ENCODE measurements at regions not wholly inside any gene's neighbourhood (a gene's known extent, or its start where the extent isn't known, plus 50 kb on each side); places are given as distances from the start of the nearest gene placed in this dataset.
A peak's percentile ranks its signal among the peaks of the same experiment; 100 is the strongest.
"Not testable (repeated sequence)": the region's sequence is repeated elsewhere in the genome, so short reads cannot be mapped to it uniquely, and the experiment has no call there.

GRCh38 chr2:195270466-195271039, 386.5 kb upstream of the SLC39A10 start:
- Histone ChIP-seq H3K27ac (ENCODE audit: low read length) (no peak overlapping the region), H3K4me3 (ENCODE audit: low read length) (no peak overlapping the region), H3K27me3 (ENCODE audit: control insufficient read depth, insufficient read depth, low read length) (no peaks in the 10 kb centered on the region), H3K9me3 (ENCODE audit: control insufficient read depth, insufficient read depth, low read length) (no peaks in the 10 kb centered on the region), H3K4me1 (ENCODE audit: control insufficient read depth, insufficient read depth, low read length) (no peaks in the 10 kb centered on the region), H3K36me3 (ENCODE audit: control insufficient read depth, insufficient read depth, low read length) (no peaks in the 10 kb centered on the region)
- no CpG with 5 or more reads among the region's 5 CpGs for WGBS (ENCODE audit: insufficient coverage, insufficient read length)
- DNase-seq (ENCODE audit: low read depth, low spot score): no peak

GRCh38 chr2:195269220-195269619, 387.8 kb upstream of the SLC39A10 start:
- H3K27ac ChIP-seq (ENCODE audit: low read length): no peak overlapping the region
- no peaks in the 10 kb centered on the region for H3K27me3 ChIP-seq (ENCODE audit: control insufficient read depth, insufficient read depth, low read length)
- no CpG with 5 or more reads among the region's 6 CpGs for WGBS (ENCODE audit: insufficient coverage, insufficient read length)
- H3K4me1 ChIP-seq (ENCODE audit: control insufficient read depth, insufficient read depth, low read length): no peaks in the 10 kb centered on the region
- no peak overlapping the region for H3K4me3 ChIP-seq (ENCODE audit: low read length)
- DNase-seq (ENCODE audit: low read depth, low spot score): no peak
- no peaks in the 10 kb centered on the region for H3K36me3 ChIP-seq (ENCODE audit: control insufficient read depth, insufficient read depth, low read length)
- no peaks in the 10 kb centered on the region for H3K9me3 ChIP-seq (ENCODE audit: control insufficient read depth, insufficient read depth, low read length)

DNA sequence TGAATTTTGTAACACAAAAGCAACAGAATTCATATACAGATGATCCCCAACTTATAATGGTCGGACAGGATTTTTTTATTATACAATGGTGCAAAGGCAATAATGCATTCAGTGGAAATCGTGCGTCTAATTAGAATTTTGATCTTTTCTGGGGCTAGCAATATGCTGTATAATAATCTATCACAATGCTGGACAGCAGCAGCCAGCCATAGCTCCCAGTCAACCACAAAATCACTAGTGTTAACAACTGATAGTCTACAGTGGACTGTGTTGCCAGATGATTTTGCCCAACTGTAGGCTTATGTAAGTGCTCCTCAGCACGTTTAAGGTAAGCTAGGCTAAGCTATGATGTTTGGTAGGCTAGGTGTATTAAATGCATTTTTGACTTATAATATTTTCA, 399.0 kb upstream of the SLC39A10 start:
- Histone ChIP-seq H3K27ac (ENCODE audit: low read length) (no peak overlapping the region), H3K4me3 (ENCODE audit: low read length) (no peak overlapping the region), H3K27me3 (ENCODE audit: control insufficient read depth, insufficient read depth, low read length) (no peaks in the 10 kb centered on the region), H3K36me3 (ENCODE audit: control insufficient read depth, insufficient read depth, low read length) (no peaks in the 10 kb centered on the region), H3K9me3 (ENCODE audit: control insufficient read depth, insufficient read depth, low read length) (no peaks in the 10 kb centered on the region), H3K4me1 (ENCODE audit: control insufficient read depth, insufficient read depth, low read length) (no peaks in the 10 kb centered on the region)
- DNase-seq (ENCODE audit: low read depth, low spot score): no peak
- no CpG with 5 or more reads among the region's 4 CpGs for WGBS (ENCODE audit: insufficient coverage, insufficient read length)

- WGBS (ENCODE audit: insufficient coverage, insufficient read length): no CpG with 5 or more reads among the region's 3 CpGs
- Histone ChIP-seq H3K4me1 (ENCODE audit: control insufficient read depth, insufficient read depth, low read length) (no peaks in the 10 kb centered on the region), H3K27ac (ENCODE audit: low read length) (no peak overlapping the region), H3K36me3 (ENCODE audit: control insufficient read depth, insufficient read depth, low read length) (no peaks in the 10 kb centered on the region), H3K4me3 (ENCODE audit: low read length) (no peak overlapping the region), H3K27me3 (ENCODE audit: control insufficient read depth, insufficient read depth, low read length) (no peaks in the 10 kb centered on the region), H3K9me3 (ENCODE audit: control insufficient read depth, insufficient read depth, low read length) (no peaks in the 10 kb centered on the region)
- peak; percentile 22 for DNase-seq (ENCODE audit: low read depth, low spot score)
Observed at GRCh38 chr2:195252018-195252417, 405.0 kb upstream of the SLC39A10 start.

DNA sequence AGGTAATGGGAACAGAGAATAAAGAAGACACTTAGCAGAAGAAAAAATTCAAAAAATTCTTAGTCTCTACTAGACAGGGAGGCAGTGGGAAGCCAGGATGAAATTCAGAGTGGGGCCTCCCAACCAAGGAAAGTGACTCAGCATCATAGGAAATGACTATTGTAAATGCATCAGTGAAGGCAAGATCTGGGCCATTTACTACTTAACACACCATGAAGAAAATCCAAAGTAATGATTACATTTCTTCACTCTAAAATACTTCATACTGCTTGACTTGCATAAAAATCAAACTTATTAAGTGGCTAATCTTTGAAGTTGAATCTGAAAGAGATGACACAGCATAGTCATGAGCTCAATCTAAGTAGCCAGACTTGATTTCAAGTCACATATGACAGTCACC, 405.8 kb upstream of the SLC39A10 start:
- no peaks in the 10 kb centered on the region for H3K9me3 ChIP-seq (ENCODE audit: control insufficient read depth, insufficient read depth, low read length)
- no peak overlapping the region for H3K4me3 ChIP-seq (ENCODE audit: low read length)

GRCh38 chr2:195238826-195239225, 418.2 kb upstream of the SLC39A10 start:
- no peaks in the 10 kb centered on the region for H3K27me3 ChIP-seq (ENCODE audit: control insufficient read depth, insufficient read depth, low read length)
- no peak overlapping the region for H3K4me3 ChIP-seq (ENCODE audit: low read length)
- no peak overlapping the region for H3K27ac ChIP-seq (ENCODE audit: low read length)
- DNase-seq (ENCODE audit: low read depth, low spot score): no peak
- WGBS (ENCODE audit: insufficient coverage, insufficient read length): no CpG with 5 or more reads among the region's 3 CpGs
- no peaks in the 10 kb centered on the region for H3K9me3 ChIP-seq (ENCODE audit: control insufficient read depth, insufficient read depth, low read length)
- no peaks in the 10 kb centered on the region for H3K4me1 ChIP-seq (ENCODE audit: control insufficient read depth, insufficient read depth, low read length)
- no peaks in the 10 kb centered on the region for H3K36me3 ChIP-seq (ENCODE audit: control insufficient read depth, insufficient read depth, low read length)

More for the DNA sequence above, 405.8 kb upstream of the SLC39A10 start:
- Histone ChIP-seq H3K27me3 (ENCODE audit: control insufficient read depth, insufficient read depth, low read length) (no peaks in the 10 kb centered on the region), H3K27ac (ENCODE audit: low read length) (no peak overlapping the region), H3K4me1 (ENCODE audit: control insufficient read depth, insufficient read depth, low read length) (no peaks in the 10 kb centered on the region), H3K36me3 (ENCODE audit: control insufficient read depth, insufficient read depth, low read length) (no peaks in the 10 kb centered on the region)
- DNase-seq (ENCODE audit: low read depth, low spot score): no peak

DNA sequence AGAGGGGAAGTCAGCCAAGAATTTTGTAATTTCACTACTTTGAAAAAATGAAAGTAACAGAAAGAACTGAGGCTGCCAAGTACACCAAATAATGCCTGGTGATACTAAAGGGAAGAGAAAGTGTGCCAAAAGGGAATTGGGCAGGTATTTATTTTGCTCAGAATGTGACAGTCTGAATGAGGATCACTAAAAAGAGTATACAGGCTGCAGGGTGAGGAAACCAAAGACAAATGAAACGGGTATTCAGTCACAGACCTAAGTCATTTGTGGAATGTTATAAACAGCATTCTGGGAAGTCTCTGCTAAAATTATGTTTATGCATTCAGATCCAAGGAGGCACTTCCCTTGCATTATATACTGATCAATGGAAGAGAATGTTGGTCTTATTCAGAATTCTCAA, 418.6 kb upstream of the SLC39A10 start:
- H3K27me3 ChIP-seq (ENCODE audit: control insufficient read depth, insufficient read depth, low read length): no peaks in the 10 kb centered on the region
- no peak overlapping the region for H3K4me3 ChIP-seq (ENCODE audit: low read length)
- no peaks in the 10 kb centered on the region for H3K36me3 ChIP-seq (ENCODE audit: control insufficient read depth, insufficient read depth, low read length)
- H3K4me1 ChIP-seq (ENCODE audit: control insufficient read depth, insufficient read depth, low read length): no peaks in the 10 kb centered on the region
- no peak overlapping the region for H3K27ac ChIP-seq (ENCODE audit: low read length)
- no CpG with 5 or more reads among the region's 1 CpG for WGBS (ENCODE audit: insufficient coverage, insufficient read length)
- no peaks in the 10 kb centered on the region for H3K9me3 ChIP-seq (ENCODE audit: control insufficient read depth, insufficient read depth, low read length)
- no peak for DNase-seq (ENCODE audit: low read depth, low spot score)

DNA sequence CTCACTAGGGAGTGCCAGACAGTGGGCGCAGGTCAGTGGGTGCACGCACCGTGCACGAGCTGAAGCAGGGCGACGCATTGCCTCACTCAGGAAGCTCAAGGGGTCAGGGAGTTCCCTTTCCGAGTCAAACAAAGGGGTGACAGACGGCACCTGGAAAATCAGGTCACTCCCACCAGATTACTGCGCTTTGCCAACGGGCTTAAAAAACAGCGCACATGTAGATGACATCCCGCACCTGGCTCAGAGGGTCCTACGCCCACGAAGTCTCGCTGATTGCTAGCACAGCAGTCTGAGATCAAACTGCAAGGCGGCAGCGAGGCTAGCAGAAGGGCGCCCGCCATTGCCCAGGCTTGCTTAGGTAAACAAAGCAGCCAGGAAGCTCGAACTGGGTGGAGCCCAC, 428.5 kb upstream of the SLC39A10 start:
- not testable (repeated sequence) for H3K4me1 ChIP-seq (ENCODE audit: control insufficient read depth, insufficient read depth, low read length); H3K9me3 ChIP-seq (ENCODE audit: control insufficient read depth, insufficient read depth, low read length); H3K36me3 ChIP-seq (ENCODE audit: control insufficient read depth, insufficient read depth, low read length); H3K27me3 ChIP-seq (ENCODE audit: control insufficient read depth, insufficient read depth, low read length); DNase-seq (ENCODE audit: low read depth, low spot score); H3K4me3 ChIP-seq (ENCODE audit: low read length); H3K27ac ChIP-seq (ENCODE audit: low read length)
- no CpG with 5 or more reads among the region's 20 CpGs for WGBS (ENCODE audit: insufficient coverage, insufficient read length)

GRCh38 chr2:195214072-195214471, 443.0 kb upstream of the SLC39A10 start:
- H3K4me1 ChIP-seq (ENCODE audit: control insufficient read depth, insufficient read depth, low read length): no peaks in the 10 kb centered on the region
- DNase-seq (ENCODE audit: low read depth, low spot score): no peak
- H3K36me3 ChIP-seq (ENCODE audit: control insufficient read depth, insufficient read depth, low read length): no peaks in the 10 kb centered on the region
- H3K9me3 ChIP-seq (ENCODE audit: control insufficient read depth, insufficient read depth, low read length): no peaks in the 10 kb centered on the region
- WGBS (ENCODE audit: insufficient coverage, insufficient read length): no CpG with 5 or more reads among the region's 5 CpGs
- no peak overlapping the region for H3K27ac ChIP-seq (ENCODE audit: low read length)
- no peaks in the 10 kb centered on the region for H3K27me3 ChIP-seq (ENCODE audit: control insufficient read depth, insufficient read depth, low read length)
- H3K4me3 ChIP-seq (ENCODE audit: low read length): no peak overlapping the region

- no peak for DNase-seq (ENCODE audit: low read depth, low spot score)
- Histone ChIP-seq H3K27me3 (ENCODE audit: control insufficient read depth, insufficient read depth, low read length) (no peaks in the 10 kb centered on the region), H3K27ac (ENCODE audit: low read length) (no peak overlapping the region), H3K4me3 (ENCODE audit: low read length) (no peak overlapping the region), H3K4me1 (ENCODE audit: control insufficient read depth, insufficient read depth, low read length) (no peaks in the 10 kb centered on the region), H3K36me3 (ENCODE audit: control insufficient read depth, insufficient read depth, low read length) (no peaks in the 10 kb centered on the region), H3K9me3 (ENCODE audit: control insufficient read depth, insufficient read depth, low read length) (no peaks in the 10 kb centered on the region)
- WGBS (ENCODE audit: insufficient coverage, insufficient read length): no CpG with 5 or more reads among the region's 3 CpGs
Observed at GRCh38 chr2:195212586-195212985, 444.4 kb upstream of the SLC39A10 start.

GRCh38 chr2:195202163-195202845, 454.7 kb upstream of the SLC39A10 start:
- no peaks in the 10 kb centered on the region for H3K27me3 ChIP-seq (ENCODE audit: control insufficient read depth, insufficient read depth, low read length)
- H3K4me3 ChIP-seq (ENCODE audit: low read length): no peak overlapping the region
- H3K36me3 ChIP-seq (ENCODE audit: control insufficient read depth, insufficient read depth, low read length): no peaks in the 10 kb centered on the region
- no peaks in the 10 kb centered on the region for H3K9me3 ChIP-seq (ENCODE audit: control insufficient read depth, insufficient read depth, low read length)
- DNase-seq (ENCODE audit: low read depth, low spot score): no peak
- no peaks in the 10 kb centered on the region for H3K4me1 ChIP-seq (ENCODE audit: control insufficient read depth, insufficient read depth, low read length)
- no CpG with 5 or more reads among the region's 2 CpGs for WGBS (ENCODE audit: insufficient coverage, insufficient read length)
- no peak overlapping the region for H3K27ac ChIP-seq (ENCODE audit: low read length)

Data from iPS DF 6.9 (cell line).